Keratinocyte (primary cell): ENCODE measurements at regions not wholly inside any gene's neighbourhood (a gene's known extent, or its start where the extent isn't known, plus 50 kb on each side); places are given as distances from the start of the nearest gene placed in this dataset.

Experiments used
- EZH2 ChIP-seq: IDR thresholded peaks from one replicate; pipeline ENCODE4 v1.6.1; 2012; ENCODE audit warnings: inconsistent platforms, mild to moderate bottlenecking, low read length, moderate library complexity
- TF ChIP-seq, protein P1 (sequence below), 3 experiments: IDR thresholded peaks in 1 of 3; conservative IDR thresholded peaks in 1 of 3; optimal IDR thresholded peaks in 1 of 3; 2 replicates in 2 of 3; 3 replicates in 1 of 3; pipeline versions ENCODE3 to v1.5.1; 2011; ENCODE audit warnings: low read length in 3 of 3, mild to moderate bottlenecking in 3 of 3, moderate library complexity in 2 of 3, control low read depth in 1 of 3, inconsistent platforms in 1 of 3; ENCODE audit not compliant: insufficient read depth in 2 of 3; ENCODE audit errors: extremely low read depth in 1 of 3

DNA sequence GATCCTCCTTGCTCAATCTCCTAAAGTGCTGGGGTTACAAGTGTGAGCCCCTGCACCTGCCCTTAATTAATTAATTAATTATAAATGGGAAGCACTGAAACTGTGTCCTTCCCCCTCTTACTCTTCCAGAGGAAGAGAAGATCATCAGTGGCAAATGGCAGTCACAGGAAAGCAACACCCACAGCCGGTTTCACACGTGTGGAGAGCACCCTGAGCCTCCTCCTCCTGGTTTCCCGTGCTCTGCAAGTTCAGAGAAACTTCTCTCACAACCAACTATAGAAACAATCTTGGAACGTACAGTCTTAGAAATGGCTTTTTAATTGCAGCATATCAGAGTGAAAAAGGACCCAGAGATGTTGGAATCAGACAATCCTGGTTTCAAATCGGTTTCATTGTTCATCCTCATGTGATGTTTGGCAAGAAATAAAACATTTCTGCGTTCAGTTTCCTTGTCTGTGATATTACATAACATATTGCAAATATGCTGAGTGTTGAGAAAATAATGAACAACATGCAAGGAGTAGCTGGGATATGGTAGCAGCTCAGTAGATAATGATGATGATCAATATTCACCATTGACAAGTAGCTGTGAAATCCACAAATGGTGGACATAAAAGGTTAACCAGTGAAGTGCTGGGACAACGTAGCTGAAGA, 141.0 kb upstream of the KCTD1 start:
- TF ChIP-seq, protein P1, sequence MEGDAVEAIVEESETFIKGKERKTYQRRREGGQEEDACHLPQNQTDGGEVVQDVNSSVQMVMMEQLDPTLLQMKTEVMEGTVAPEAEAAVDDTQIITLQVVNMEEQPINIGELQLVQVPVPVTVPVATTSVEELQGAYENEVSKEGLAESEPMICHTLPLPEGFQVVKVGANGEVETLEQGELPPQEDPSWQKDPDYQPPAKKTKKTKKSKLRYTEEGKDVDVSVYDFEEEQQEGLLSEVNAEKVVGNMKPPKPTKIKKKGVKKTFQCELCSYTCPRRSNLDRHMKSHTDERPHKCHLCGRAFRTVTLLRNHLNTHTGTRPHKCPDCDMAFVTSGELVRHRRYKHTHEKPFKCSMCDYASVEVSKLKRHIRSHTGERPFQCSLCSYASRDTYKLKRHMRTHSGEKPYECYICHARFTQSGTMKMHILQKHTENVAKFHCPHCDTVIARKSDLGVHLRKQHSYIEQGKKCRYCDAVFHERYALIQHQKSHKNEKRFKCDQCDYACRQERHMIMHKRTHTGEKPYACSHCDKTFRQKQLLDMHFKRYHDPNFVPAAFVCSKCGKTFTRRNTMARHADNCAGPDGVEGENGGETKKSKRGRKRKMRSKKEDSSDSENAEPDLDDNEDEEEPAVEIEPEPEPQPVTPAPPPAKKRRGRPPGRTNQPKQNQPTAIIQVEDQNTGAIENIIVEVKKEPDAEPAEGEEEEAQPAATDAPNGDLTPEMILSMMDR (optimal IDR thresholded peaks at IDR 0.05 in 1 of 3, IDR thresholded peaks at IDR 0.05 in 1 of 3, conservative IDR thresholded peaks at IDR 0.05 in 1 of 3; ENCODE audit: extremely low read depth in 1 of 3, insufficient read depth in 2 of 3, low read length in 3 of 3) = no peak
- TF ChIP-seq EZH2 = no peak
